ENCODE measurements at regions not wholly inside any gene's neighbourhood (a gene's known extent, or its start where the extent isn't known, plus 50 kb on each side); places are given as distances from the start of the nearest gene placed in this dataset.

- no peak for TF ChIP-seq CTCF (IDR thresholded peaks at IDR 0.05)
- no peak for TF ChIP-seq POLR2A (IDR thresholded peaks at IDR 0.05)
These were observed 113.1 kb downstream of the CYP26B1 start for GRCh38 chr2:72034353-72035095.
